ENCODE measurements at regions not wholly inside any gene's neighbourhood (a gene's known extent, or its start where the extent isn't known, plus 50 kb on each side); places are given as distances from the start of the nearest gene placed in this dataset.

- TF ChIP-seq FOXP2 (optimal IDR thresholded peaks at IDR 0.05; ENCODE audit: borderline replicate concordance, extremely low read depth, extremely low read length, insufficient read depth), result no peak
- TF ChIP-seq, protein P1, sequence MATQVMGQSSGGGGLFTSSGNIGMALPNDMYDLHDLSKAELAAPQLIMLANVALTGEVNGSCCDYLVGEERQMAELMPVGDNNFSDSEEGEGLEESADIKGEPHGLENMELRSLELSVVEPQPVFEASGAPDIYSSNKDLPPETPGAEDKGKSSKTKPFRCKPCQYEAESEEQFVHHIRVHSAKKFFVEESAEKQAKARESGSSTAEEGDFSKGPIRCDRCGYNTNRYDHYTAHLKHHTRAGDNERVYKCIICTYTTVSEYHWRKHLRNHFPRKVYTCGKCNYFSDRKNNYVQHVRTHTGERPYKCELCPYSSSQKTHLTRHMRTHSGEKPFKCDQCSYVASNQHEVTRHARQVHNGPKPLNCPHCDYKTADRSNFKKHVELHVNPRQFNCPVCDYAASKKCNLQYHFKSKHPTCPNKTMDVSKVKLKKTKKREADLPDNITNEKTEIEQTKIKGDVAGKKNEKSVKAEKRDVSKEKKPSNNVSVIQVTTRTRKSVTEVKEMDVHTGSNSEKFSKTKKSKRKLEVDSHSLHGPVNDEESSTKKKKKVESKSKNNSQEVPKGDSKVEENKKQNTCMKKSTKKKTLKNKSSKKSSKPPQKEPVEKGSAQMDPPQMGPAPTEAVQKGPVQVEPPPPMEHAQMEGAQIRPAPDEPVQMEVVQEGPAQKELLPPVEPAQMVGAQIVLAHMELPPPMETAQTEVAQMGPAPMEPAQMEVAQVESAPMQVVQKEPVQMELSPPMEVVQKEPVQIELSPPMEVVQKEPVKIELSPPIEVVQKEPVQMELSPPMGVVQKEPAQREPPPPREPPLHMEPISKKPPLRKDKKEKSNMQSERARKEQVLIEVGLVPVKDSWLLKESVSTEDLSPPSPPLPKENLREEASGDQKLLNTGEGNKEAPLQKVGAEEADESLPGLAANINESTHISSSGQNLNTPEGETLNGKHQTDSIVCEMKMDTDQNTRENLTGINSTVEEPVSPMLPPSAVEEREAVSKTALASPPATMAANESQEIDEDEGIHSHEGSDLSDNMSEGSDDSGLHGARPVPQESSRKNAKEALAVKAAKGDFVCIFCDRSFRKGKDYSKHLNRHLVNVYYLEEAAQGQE (IDR thresholded peaks at IDR 0.05; ENCODE audit: insufficient read depth in 1 of 2, low read depth in 2 of 2, low read length in 2 of 2), result no peak
These were observed 301.8 kb upstream of the MGMT start for GRCh38 chr10:129165076-129165720.

DNA sequence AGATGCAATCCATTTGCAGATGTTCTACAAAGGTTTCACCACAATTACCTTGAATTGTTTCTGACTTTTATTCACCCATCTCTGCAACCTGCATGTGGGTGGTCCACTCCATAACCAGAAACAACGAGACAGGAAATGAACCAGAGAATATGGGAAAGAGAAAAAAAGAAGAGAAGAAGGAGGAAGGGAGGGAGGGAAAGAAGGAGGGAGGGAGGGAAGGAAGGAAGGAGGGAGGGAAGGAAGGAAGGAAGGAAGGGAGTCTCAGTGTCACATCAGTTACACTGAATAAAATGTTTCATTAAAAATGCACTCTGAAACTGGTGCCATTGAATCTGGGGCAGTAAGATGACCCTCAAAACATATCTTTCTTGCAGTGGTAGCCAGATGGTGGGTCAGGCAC lies 301.3 kb upstream of the MGMT start:
- TF ChIP-seq TAF1 (IDR thresholded peaks at IDR 0.05; ENCODE audit: borderline replicate concordance, insufficient read depth, low read length), result no peak
- TF ChIP-seq SIN3A (IDR thresholded peaks at IDR 0.05; ENCODE audit: borderline replicate concordance, insufficient read depth, low read length), result no peak

- TF ChIP-seq FOXP2 (optimal IDR thresholded peaks at IDR 0.05; ENCODE audit: borderline replicate concordance, extremely low read depth, extremely low read length, insufficient read depth) (no peak), TAF1 (IDR thresholded peaks at IDR 0.05; ENCODE audit: borderline replicate concordance, insufficient read depth, low read length) (no peak), SIN3A (IDR thresholded peaks at IDR 0.05; ENCODE audit: borderline replicate concordance, insufficient read depth, low read length) (no peak), POLR2AphosphoS5 (IDR thresholded peaks at IDR 0.05; ENCODE audit: low read depth, low read length) (no peak)
- TF ChIP-seq, protein P1 (IDR thresholded peaks at IDR 0.05; ENCODE audit: insufficient read depth in 1 of 2, low read depth in 2 of 2, low read length in 2 of 2), result no peak
These were observed 298.4 kb upstream of the MGMT start for GRCh38 chr10:129168660-129169059.

- TF ChIP-seq FOXP2 (optimal IDR thresholded peaks at IDR 0.05; ENCODE audit: borderline replicate concordance, extremely low read depth, extremely low read length, insufficient read depth), result no peak
- TF ChIP-seq POLR2AphosphoS5 (IDR thresholded peaks at IDR 0.05; ENCODE audit: low read depth, low read length), result no peak
- no peak for TF ChIP-seq SIN3A (IDR thresholded peaks at IDR 0.05; ENCODE audit: borderline replicate concordance, insufficient read depth, low read length)
- TF ChIP-seq, protein P1 (IDR thresholded peaks at IDR 0.05; ENCODE audit: insufficient read depth in 1 of 2, low read depth in 2 of 2, low read length in 2 of 2), result no peak
- TF ChIP-seq TAF1 (IDR thresholded peaks at IDR 0.05; ENCODE audit: borderline replicate concordance, insufficient read depth, low read length), result no peak
These were observed 297.9 kb upstream of the MGMT start for GRCh38 chr10:129169115-129169514.

GRCh38 chr10:129170812-129171211 lies 296.2 kb upstream of the MGMT start:
- TF ChIP-seq TAF1 (IDR thresholded peaks at IDR 0.05; ENCODE audit: borderline replicate concordance, insufficient read depth, low read length) (no peak), FOXP2 (optimal IDR thresholded peaks at IDR 0.05; ENCODE audit: borderline replicate concordance, extremely low read depth, extremely low read length, insufficient read depth) (no peak), POLR2AphosphoS5 (IDR thresholded peaks at IDR 0.05; ENCODE audit: low read depth, low read length) (no peak), SIN3A (IDR thresholded peaks at IDR 0.05; ENCODE audit: borderline replicate concordance, insufficient read depth, low read length) (no peak)
- TF ChIP-seq, protein P1 (IDR thresholded peaks at IDR 0.05; ENCODE audit: insufficient read depth in 1 of 2, low read depth in 2 of 2, low read length in 2 of 2), result no peak

All from PFSK-1 (cell line).